NOMO-1 treated with dmso at 0.1 percent for 144 hours (cell line): ENCODE measurements at regions not wholly inside any gene's neighbourhood (a gene's known extent, or its start where the extent isn't known, plus 50 kb on each side); places are given as distances from the start of the nearest gene placed in this dataset.

ENCODE experiments used
- DNase-seq: peaks from one replicate; lab custom pipeline; 2025; ENCODE audit not compliant: unreplicated experiment; lab: John Stamatoyannopoulos, UW

- no peak for DNase-seq
Measured at GRCh38 chr5:171509467-171509866, 90.0 kb downstream of the FGF18 start.

GRCh38 chr5:171512397-171512796 is 93.0 kb downstream of the FGF18 start:
- no peak for DNase-seq

GRCh38 chr5:171513591-171513990 is 94.1 kb downstream of the FGF18 start:
- no peak for DNase-seq

- DNase-seq, result no peak
Measured at GRCh38 chr5:171518916-171519315, 99.5 kb downstream of the FGF18 start.

DNA sequence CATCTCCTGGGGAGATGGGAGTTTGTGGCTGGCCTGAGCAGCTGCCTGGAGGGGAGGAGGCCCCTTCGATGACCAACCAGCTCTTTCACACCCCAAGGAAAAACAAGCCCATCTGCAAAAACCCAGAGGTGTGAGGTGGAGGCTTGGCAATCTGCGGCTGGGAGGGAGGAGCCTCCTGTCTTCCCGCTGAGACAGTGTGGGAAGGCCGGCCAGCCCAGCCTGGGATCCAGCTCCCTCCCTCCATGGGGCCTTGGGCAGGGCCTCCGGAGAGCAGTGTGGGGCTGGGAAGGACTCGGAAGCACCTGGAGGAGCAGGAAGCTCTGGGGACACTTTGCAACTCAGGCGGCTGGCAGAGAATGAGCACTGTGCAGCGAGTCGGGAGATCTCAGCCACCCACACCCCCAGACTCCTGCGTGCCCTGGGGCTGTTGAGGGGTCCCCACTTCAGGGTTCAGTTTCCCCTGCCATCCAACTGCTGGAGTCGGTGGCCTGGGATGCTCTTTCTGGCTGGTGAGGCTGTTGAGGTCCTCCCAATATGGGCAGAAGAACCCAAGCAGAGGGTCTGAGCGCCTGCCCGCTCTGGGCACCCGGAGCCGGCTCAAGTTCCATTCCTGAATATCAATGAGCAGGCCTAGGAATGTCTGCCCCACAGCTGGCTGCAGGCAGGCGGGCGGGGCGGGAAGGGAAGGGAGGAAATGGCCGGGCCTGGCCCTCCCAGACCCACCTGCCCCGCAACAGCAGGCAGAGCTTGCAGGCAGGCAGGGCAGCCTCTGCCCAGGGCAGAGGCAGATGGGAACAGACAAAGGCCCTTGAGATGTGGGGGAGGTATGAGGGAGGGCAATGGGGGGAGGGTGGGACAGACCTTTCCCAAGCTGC is 101.1 kb downstream of the FGF18 start:
- no peak for DNase-seq

- no peak for DNase-seq
Measured at GRCh38 chr5:171521219-171521633, 101.8 kb downstream of the FGF18 start.

- DNase-seq, result no peak
Measured at GRCh38 chr5:171521679-171522078, 102.2 kb downstream of the FGF18 start.

GRCh38 chr5:171523781-171524180 is 104.3 kb downstream of the FGF18 start:
- DNase-seq, result no peak

DNA sequence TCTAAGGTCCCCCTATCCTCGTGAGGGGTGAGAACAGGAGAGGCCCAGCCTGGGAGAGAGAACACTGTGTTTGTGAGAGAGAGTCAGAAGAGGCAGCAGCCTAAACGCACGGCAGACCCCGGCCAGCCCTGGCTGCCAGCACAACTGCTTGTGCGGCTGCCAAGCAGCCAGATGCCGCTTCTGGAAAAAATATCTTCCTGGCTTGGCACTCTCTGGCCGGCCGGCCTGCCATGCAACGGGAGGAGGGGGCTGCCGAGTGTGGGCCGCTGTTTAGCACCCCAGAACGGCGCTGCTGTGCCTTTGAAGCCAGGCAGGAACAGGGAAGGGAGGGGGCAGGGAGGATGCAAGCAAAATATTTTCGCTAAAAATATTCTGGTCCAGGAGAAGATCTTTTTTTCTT is 105.0 kb downstream of the FGF18 start:
- DNase-seq, result no peak

DNA sequence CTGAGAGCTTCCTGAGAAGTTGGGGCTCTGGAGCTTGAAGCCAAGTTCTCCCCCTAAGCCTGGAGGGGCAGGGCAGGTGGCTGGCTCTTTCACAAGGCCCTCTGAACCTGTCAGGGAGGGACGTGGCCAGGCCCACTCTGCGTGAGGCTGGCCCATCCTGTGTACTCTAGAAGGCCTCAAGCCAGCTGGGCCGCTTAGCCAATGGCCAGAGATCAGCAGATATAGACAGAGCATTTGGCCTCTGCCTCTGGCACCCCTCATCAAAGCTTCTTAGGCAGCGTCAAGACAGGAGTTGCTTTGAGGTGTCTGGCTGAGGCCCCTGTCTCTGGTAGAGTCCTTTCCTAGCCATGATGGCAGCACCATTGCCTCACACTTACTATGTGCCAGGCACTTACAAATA is 105.6 kb downstream of the FGF18 start:
- DNase-seq, result no peak

DNA sequence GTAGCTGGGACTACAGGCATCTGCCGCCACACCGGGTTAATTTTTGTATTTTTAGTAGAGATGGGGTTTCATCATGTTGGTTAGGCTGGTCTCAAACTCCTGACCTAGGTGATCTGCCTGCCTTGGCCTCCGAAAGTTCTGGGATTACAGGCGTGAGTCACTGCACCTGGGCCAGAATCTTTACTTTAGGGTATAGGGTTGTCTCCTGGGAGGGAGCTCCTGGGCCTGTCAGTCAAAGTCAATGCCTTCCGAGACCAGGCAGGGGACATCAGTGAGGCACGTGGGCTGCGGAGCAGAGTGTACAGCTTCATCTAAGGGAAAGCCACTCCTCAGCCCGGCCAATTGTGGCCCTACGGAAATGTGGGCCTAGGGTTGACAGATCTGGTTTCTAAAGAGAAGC is 108.6 kb downstream of the FGF18 start:
- no peak for DNase-seq

DNA sequence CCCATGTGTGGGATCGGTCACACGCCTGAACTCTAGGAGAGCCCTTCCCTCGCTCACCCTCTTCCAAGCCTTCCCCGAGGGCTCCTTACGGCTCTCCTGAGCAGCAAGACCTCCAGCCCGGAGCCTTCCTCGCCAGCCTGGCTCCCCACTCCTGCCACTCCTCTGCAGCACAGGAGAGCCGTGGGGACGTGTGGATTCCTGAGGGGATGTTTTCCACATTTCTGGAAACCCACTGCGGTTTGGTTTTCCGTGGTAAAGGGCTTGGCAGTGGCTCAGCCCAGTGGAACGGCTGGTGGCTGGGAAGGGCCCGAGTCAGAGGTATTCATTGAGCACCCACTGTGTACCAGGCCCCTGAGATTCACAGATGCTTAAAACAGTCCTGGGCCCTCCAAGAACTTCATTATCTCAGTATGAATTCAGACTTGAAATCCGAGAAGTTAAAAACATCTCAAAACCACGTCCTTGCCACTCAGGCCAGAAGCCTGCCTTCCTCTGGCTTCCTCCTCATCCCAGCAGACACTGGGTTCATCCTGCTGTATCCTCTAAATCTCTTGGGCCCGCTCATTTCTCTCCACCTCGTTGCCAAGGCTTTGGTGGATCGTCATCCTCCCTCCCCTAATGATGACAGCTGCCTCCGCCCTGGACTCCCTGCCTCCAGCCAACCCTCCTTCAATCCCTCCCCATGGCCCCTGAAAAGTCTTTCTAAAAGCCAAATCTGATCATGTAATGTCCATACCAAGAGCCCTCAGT is 109.6 kb downstream of the FGF18 start:
- DNase-seq, result no peak

- no peak for DNase-seq
Measured at GRCh38 chr5:171531638-171532037, 112.2 kb downstream of the FGF18 start.

DNA sequence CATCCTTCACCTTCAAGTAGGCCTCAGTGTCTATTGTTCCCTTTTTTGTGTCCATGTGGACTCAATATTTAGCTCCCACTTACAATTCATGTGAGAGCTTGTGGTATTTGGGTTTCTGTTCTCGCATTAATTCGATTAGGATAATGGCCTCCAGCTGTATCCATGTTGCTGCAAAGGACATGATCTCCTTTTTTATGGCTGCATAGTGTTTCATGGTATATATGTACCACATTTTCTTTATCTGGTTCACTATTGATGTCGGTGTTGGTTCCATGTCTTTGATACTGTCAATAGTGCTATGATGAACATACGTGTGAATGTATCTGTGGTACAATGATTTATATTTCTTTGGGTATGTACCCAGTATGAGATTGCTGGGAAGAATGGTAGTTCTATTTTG is 113.7 kb downstream of the FGF18 start:
- no peak for DNase-seq

DNA sequence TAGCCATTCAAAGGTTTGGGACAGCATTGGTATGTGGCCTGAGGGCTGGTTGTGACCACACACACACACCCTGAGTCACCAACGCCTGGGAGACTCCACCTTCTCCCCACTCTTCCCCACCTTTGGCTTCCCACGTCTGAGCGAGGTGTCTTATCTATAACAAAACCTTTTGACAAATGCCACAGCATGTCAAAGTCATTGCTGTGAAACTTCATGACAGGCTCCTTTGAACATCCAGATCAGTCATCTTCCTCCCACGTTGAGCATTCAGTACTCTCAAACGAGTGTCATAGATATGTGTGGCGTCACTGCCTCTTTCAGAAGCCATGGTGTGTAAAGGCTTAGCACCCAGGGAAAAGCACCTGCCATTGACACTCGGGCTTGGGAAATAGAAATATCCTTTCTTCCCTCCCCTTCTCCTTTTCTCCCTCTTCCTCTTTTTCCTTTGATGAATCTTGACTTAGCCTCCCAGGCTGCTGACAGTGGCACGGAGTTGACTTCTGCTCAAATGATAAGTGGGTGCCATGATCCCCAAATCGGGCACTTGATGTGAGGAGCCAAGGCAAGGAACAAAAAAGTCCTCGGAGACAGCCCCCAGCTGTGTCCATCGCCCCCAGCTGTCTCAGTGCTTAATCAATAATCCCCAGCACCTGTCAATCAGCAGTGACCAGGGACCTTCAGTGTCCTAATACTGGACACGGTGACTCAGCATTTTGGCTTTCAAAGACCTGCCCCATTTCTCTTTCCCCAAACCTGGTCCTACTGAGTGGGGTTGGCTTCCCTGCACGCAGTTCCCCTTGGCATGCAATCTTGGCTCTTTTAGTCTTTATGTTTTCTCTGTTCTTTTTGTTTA is 114.8 kb downstream of the FGF18 start:
- no peak for DNase-seq

DNA sequence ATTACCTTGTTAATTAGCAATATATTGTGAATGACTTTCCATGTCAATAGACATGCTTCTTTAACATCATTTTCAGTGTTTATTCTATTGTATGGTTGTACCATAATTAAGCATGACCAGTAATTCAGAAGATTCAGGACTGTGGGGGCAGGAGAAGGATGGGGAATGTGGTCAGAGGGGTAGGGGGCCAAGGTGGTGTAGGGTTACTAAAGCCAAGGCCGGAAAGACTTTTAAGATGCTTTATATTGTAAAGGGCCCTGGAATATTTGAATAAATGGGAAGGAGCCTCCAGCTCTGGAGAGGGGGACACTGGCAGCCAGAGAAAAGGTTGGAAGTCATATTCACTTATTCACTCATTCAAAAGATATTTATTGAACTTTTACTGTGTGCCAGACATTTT is 115.7 kb downstream of the FGF18 start:
- no peak for DNase-seq

- DNase-seq, result no peak
Measured at GRCh38 chr5:171537070-171537849, 117.8 kb downstream of the FGF18 start.

- no peak for DNase-seq
Measured at GRCh38 chr5:171537923-171538537, 118.6 kb downstream of the FGF18 start.

DNA sequence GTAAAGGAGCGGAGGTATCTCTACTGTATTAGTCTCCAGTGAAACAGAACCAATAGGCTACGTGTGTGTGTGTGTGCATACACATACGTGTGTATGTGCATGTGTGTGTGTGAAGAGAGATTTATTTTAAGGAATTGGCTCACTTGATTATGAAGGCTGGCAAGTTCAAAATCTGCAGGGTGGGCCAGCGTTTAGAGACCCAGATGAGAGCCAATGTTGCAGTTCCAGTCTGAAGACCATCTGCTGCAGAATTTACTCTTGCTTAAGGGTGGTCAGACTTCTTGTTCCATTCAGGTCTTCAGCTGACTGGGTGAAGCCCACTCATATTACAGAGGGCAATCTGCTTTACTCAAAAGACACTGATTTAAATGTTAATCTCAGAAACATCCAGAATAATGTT is 119.2 kb downstream of the FGF18 start:
- no peak for DNase-seq

- DNase-seq, result no peak
Measured at GRCh38 chr5:171540865-171541264, 121.4 kb downstream of the FGF18 start.
